Thoracic aorta (tissue), 2 donors: ENCODE measurements at regions not wholly inside any gene's neighbourhood (a gene's known extent, or its start where the extent isn't known, plus 50 kb on each side); places are given as distances from the start of the nearest gene placed in this dataset.

Source experiments
- ATAC-seq: fragments of 150-250 bp; one replicate; pipeline ENCODE4 v1.8.0; 2017; ENCODE audit warnings: low read depth; ENCODE audit not compliant: insufficient number of reproducible peaks, low FRiP score
- DNase-seq: peaks from one replicate; pipeline ENCODE4 v3.0.0-alpha.2; 2020; ENCODE audit warnings: low spot score
- H3K27ac ChIP-seq, 2 donors: fragments of 200-600 bp; sonication (generic); 1 replicate in 1 of 2; 2 replicates in 1 of 2; pipeline ENCODE4 v1.5.1; 2016; ENCODE audit warnings: mild to moderate bottlenecking in 2 of 2, moderate library complexity in 2 of 2
- H3K27me3 ChIP-seq: fragments of 200-600 bp; sonication (generic); replicated peaks from 2 replicates; pipeline ENCODE4 v1.6.0; 2016; ENCODE audit warnings: mild to moderate bottlenecking; ENCODE audit not compliant: insufficient read depth
- H3K36me3 ChIP-seq: fragments of 200-600 bp; sonication (generic); one replicate; pipeline ENCODE4 v1.5.1; 2016
- H3K4me1 ChIP-seq, 2 donors: fragments of 200-600 bp; sonication (generic); 1 replicate in 1 of 2; 2 replicates in 1 of 2; pipeline versions ENCODE4 v1.5.1 to v1.6.0; 2016; ENCODE audit warnings: low read depth in 2 of 2, mild to moderate bottlenecking in 1 of 2; ENCODE audit not compliant: control insufficient read depth in 1 of 2
- H3K4me3 ChIP-seq: fragments of 200-600 bp; sonication (generic); 2 replicates; pipeline ENCODE4 v1.5.1; 2016; ENCODE audit warnings: mild to moderate bottlenecking
- H3K9me3 ChIP-seq: fragments of 200-600 bp; sonication (generic); 2 replicates; pipeline ENCODE4 v1.5.1; 2016
- CTCF ChIP-seq: fragments of 200-600 bp; sonication (generic); IDR thresholded peaks from one replicate; pipeline ENCODE4 v1.5.1; 2019; ENCODE audit warnings: antibody characterized with exemption

- no peak overlapping the region for H3K27ac ChIP-seq
- no peaks in the 10 kb centered on the region for H3K4me1 ChIP-seq
- peaks cover 5% of the 10 kb centered on the region for H3K9me3 ChIP-seq
- no peaks in the 10 kb centered on the region for H3K27me3 ChIP-seq
- H3K4me3 ChIP-seq, result no peak overlapping the region
- no peaks in the 10 kb centered on the region for H3K36me3 ChIP-seq
- ATAC-seq (no peak), DNase-seq (no peak)
- no peak for TF ChIP-seq CTCF
Observed at GRCh38 chr2:111219285-111219684, 98.6 kb downstream of the BCL2L11 start.

GRCh38 chr2:111219734-111220505 lies 99.2 kb downstream of the BCL2L11 start:
- Histone ChIP-seq H3K27ac (no peak overlapping the region), H3K4me1 (no peaks in the 10 kb centered on the region), H3K36me3 (no peaks in the 10 kb centered on the region), H3K4me3 (no peak overlapping the region), H3K27me3 (no peaks in the 10 kb centered on the region), H3K9me3 (no peaks in the 10 kb centered on the region)
- ATAC-seq, result no peak
- no peak for DNase-seq
- TF ChIP-seq CTCF, result no peak

GRCh38 chr2:111220962-111221361 lies 100.2 kb downstream of the BCL2L11 start:
- Histone ChIP-seq H3K4me1 (no peaks in the 10 kb centered on the region), H3K27me3 (no peaks in the 10 kb centered on the region), H3K9me3 (no peaks in the 10 kb centered on the region), H3K4me3 (no peak overlapping the region), H3K27ac (no peak overlapping the region), H3K36me3 (no peaks in the 10 kb centered on the region)
- no peak for ATAC-seq
- no peak for TF ChIP-seq CTCF
- no peak for DNase-seq

- DNase-seq (no peak), ATAC-seq (no peak)
- H3K36me3 ChIP-seq, result no peaks in the 10 kb centered on the region
- H3K27ac ChIP-seq, result no peak overlapping the region
- H3K4me1 ChIP-seq, result no peaks in the 10 kb centered on the region
- H3K27me3 ChIP-seq, result no peaks in the 10 kb centered on the region
- TF ChIP-seq CTCF, result no peak
- H3K4me3 ChIP-seq, result no peak overlapping the region
- no peaks in the 10 kb centered on the region for H3K9me3 ChIP-seq
Observed at GRCh38 chr2:111221701-111222100, 101.0 kb downstream of the BCL2L11 start.

GRCh38 chr2:111222204-111222866 lies 101.6 kb downstream of the BCL2L11 start:
- H3K9me3 ChIP-seq, result no peaks in the 10 kb centered on the region
- DNase-seq (no peak), ATAC-seq (no peak)
- no peak for TF ChIP-seq CTCF
- H3K4me1 ChIP-seq, result no peaks in the 10 kb centered on the region
- no peaks in the 10 kb centered on the region for H3K36me3 ChIP-seq
- no peak overlapping the region for H3K27ac ChIP-seq
- no peaks in the 10 kb centered on the region for H3K27me3 ChIP-seq
- H3K4me3 ChIP-seq, result no peak overlapping the region
